Kidney (tissue), 13 donors: ENCODE measurements at regions not wholly inside any gene's neighbourhood (a gene's known extent, or its start where the extent isn't known, plus 50 kb on each side); places are given as distances from the start of the nearest gene placed in this dataset.

Experiments used
- DNase-seq, 5 donors: peaks; one replicate each; pipeline ENCODE4 v3.0.0-alpha.2; 2013 to 2020
- FAIRE-seq: peaks from 2 replicates; lab custom pipeline; 2012; peaks lifted over from hg19 to GRCh38; lab: Jason Lieb, UNC
- H3K27ac ChIP-seq, 2 donors: one replicate each; pipeline ENCODE4 v1.7.0; 2013; ENCODE audit warnings: low read depth in 2 of 2, low read length in 2 of 2, inconsistent platforms in 1 of 2
- H3K27me3 ChIP-seq: one replicate; pipeline ENCODE4 v1.7.1; 2013; ENCODE audit warnings: low read length, inconsistent platforms; ENCODE audit not compliant: control insufficient read depth, insufficient read depth
- H3K36me3 ChIP-seq, 3 donors: one replicate each; pipeline versions ENCODE4 v1.7.0 to v1.7.1; 2013; ENCODE audit warnings: low read length in 3 of 3, control low read depth in 1 of 3, inconsistent platforms in 1 of 3; ENCODE audit not compliant: insufficient read depth in 3 of 3, control insufficient read depth in 2 of 3
- H3K4me1 ChIP-seq, 3 donors: one replicate each; pipeline versions ENCODE4 v1.7.0 to v1.7.1; 2013; ENCODE audit warnings: low read length in 3 of 3, inconsistent platforms in 1 of 3, low read depth in 1 of 3; ENCODE audit not compliant: control insufficient read depth in 2 of 3, insufficient read depth in 2 of 3
- H3K4me3 ChIP-seq, 3 donors: one replicate each; pipeline versions ENCODE4 v1.7.0 to v1.8.1; 2013; ENCODE audit warnings: low read length in 3 of 3, control low read depth in 1 of 3, inconsistent platforms in 1 of 3
- H3K9ac ChIP-seq, 3 donors: one replicate each; pipeline versions ENCODE4 v1.7.0 to v1.7.1; 2013; ENCODE audit warnings: low read length in 3 of 3, control low read depth in 1 of 3, inconsistent platforms in 1 of 3
- H3K9me3 ChIP-seq, 3 donors: one replicate each; pipeline versions ENCODE4 v1.7.0 to v1.7.1; 2013; ENCODE audit warnings: low read length in 3 of 3, control low read depth in 1 of 3, inconsistent platforms in 1 of 3; ENCODE audit not compliant: control insufficient read depth in 2 of 3, insufficient read depth in 1 of 3
- intact Hi-C: fragments of 100-400 bp; cut with DNase I; formaldehyde crosslinking; loops from one replicate; pipeline ENCODE4 v1.11.1; 2022
- TF ChIP-seq, protein P1 (sequence below): IDR thresholded peaks from 3 replicates; pipeline ENCODE4 v1.5.1; 2012; ENCODE audit warnings: mild to moderate bottlenecking, moderate library complexity, borderline replicate concordance; ENCODE audit not compliant: insufficient read depth; ENCODE audit errors: extremely low read depth
- donor health status: control.
- donor health status: control.
- donor health status: control.
- donor health status: control.
- donor health status: control.
- donor health status: DM: yes; HTN: yes; CAD: no.
- donor health status: Normal renal cell carcinoma (clear cell type).

DNA sequence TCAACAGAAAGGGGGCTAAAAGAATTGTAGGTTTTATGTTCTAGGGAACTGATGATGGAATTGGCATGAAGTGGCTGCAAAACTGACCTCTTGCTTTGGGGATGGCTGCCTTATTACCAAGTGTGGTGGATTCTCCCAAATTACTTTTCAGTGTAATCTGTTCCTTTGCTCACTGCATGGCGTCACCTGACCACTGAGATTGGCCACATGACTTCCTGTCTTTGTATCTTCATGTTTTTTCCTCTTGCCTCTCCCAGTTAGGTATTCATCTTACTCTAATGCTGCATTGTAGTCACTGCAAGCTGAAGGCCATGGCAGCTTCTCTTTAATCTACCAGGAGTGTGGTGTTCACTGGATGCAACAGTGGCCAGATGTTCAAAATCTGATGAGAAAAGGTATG, 257.7 kb upstream of the TNP1 start:
- H3K27ac ChIP-seq = no peak overlapping the region
- no peaks in the 10 kb centered on the region for H3K9me3 ChIP-seq
- H3K36me3 ChIP-seq = no peaks in the 10 kb centered on the region
- no peaks in the 10 kb centered on the region for H3K27me3 ChIP-seq
- FAIRE-seq (no peak), DNase-seq (no peak)
- H3K9ac ChIP-seq = no peak overlapping the region
- intact Hi-C loops = no loop called here
- TF ChIP-seq, protein P1, sequence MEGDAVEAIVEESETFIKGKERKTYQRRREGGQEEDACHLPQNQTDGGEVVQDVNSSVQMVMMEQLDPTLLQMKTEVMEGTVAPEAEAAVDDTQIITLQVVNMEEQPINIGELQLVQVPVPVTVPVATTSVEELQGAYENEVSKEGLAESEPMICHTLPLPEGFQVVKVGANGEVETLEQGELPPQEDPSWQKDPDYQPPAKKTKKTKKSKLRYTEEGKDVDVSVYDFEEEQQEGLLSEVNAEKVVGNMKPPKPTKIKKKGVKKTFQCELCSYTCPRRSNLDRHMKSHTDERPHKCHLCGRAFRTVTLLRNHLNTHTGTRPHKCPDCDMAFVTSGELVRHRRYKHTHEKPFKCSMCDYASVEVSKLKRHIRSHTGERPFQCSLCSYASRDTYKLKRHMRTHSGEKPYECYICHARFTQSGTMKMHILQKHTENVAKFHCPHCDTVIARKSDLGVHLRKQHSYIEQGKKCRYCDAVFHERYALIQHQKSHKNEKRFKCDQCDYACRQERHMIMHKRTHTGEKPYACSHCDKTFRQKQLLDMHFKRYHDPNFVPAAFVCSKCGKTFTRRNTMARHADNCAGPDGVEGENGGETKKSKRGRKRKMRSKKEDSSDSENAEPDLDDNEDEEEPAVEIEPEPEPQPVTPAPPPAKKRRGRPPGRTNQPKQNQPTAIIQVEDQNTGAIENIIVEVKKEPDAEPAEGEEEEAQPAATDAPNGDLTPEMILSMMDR = no peak
- H3K4me1 ChIP-seq = no peaks in the 10 kb centered on the region
- no peak overlapping the region for H3K4me3 ChIP-seq

DNA sequence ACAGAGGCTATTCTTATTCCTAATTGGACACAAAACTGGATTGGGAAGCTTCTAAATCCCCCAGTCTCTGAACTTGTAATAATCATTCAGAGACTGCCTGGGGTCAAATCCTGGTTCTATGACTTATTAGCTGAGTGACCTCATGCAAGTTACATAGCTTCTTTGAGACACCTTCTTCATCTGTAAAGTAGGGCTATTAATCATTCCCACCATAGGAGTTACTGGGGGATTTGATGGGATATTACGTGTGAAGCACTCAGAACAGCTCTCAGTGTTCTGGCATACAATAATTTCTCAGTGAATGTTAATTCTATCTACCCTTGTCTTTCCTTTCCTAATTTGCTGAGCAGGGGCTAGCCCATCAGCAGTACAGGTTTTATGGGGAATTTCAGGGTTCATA, 256.7 kb upstream of the TNP1 start:
- no peak for FAIRE-seq

DNA sequence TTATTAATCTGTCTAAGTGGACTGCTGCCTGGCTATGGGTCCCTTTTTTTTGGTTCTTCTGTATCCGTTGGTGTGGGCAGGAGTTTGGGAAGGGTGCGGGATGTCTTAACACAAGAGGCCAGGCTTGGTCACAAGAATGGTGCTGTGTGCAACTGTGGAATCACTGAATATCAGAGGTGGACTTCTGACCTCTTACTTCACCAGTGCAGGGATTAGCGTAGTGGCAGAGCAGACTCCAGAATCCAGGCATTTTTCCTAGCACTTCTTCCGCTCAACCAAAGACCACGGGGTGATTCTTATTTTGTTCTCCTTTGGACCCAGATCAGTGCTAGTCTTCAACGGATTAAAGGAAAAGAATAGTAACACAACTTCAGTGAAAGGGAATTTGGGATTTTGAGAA, 254.3 kb upstream of the TNP1 start:
- Histone ChIP-seq H3K36me3 (no peaks in the 10 kb centered on the region), H3K27me3 (no peaks in the 10 kb centered on the region), H3K9ac (no peak overlapping the region), H3K4me1 (no peaks in the 10 kb centered on the region), H3K9me3 (no peaks in the 10 kb centered on the region), H3K27ac (no peak overlapping the region), H3K4me3 (no peak overlapping the region)
- DNase-seq (no peak), FAIRE-seq (no peak)
- intact Hi-C loops = no loop called here
- TF ChIP-seq, protein P1 = no peak

More for the DNA sequence above, 256.7 kb upstream of the TNP1 start:
- TF ChIP-seq, protein P1 = no peak
- Histone ChIP-seq H3K9ac (no peak overlapping the region), H3K36me3 (no peaks in the 10 kb centered on the region), H3K4me3 (no peak overlapping the region), H3K9me3 (no peaks in the 10 kb centered on the region), H3K27ac (no peak overlapping the region), H3K4me1 (no peaks in the 10 kb centered on the region), H3K27me3 (no peaks in the 10 kb centered on the region)
- peak in 1 of 5 donors; percentile 16 for DNase-seq
- intact Hi-C loops = no loop called here

DNA sequence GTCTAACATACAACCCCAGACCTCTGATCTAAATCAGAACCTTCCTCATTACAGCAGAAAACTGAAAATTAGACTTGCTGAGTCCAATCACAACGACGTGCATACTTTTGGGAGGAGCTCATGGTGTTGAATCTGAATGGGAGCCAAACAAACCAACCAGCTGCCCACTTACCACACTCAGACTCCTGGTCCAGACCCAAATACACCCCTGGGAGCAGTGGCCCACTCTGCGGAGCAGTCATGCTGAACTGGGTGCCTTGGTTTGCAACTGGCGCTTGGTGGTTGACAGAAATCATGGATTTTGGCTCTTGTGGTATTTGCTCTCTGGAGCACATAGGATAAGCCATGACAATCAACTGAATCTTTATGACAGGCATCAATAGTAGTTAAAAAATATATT, 253.6 kb upstream of the TNP1 start:
- Histone ChIP-seq H3K27ac (no peak overlapping the region), H3K4me1 (no peaks in the 10 kb centered on the region), H3K4me3 (no peak overlapping the region), H3K27me3 (no peaks in the 10 kb centered on the region), H3K36me3 (no peaks in the 10 kb centered on the region), H3K9me3 (no peaks in the 10 kb centered on the region), H3K9ac (no peak overlapping the region)
- FAIRE-seq (no peak), DNase-seq (no peak)
- TF ChIP-seq, protein P1 = no peak
- intact Hi-C loops = no loop called here
